Daoy (cell line): ENCODE measurements at regions not wholly inside any gene's neighbourhood (a gene's known extent, or its start where the extent isn't known, plus 50 kb on each side); places are given as distances from the start of the nearest gene placed in this dataset.
"Not testable (repeated sequence)": the region's sequence is repeated elsewhere in the genome, so short reads cannot be mapped to it uniquely, and the experiment has no call there.

ENCODE experiments used
- DNase-seq: peaks from one replicate; pipeline ENCODE4 v3.0.0-alpha.2; 2015; ENCODE audit warnings: low read depth

- no peak for DNase-seq
Measured at GRCh38 chr5:12147513-12147912, 243.3 kb upstream of the CTNND2 start.

- no peak for DNase-seq
Measured at GRCh38 chr5:12141496-12141895, 237.2 kb upstream of the CTNND2 start.

- no peak for DNase-seq
Measured at GRCh38 chr5:12133520-12133919, 229.3 kb upstream of the CTNND2 start.

GRCh38 chr5:12131020-12131419 lies 226.8 kb upstream of the CTNND2 start:
- not testable (repeated sequence) for DNase-seq

GRCh38 chr5:12125895-12126294 lies 221.6 kb upstream of the CTNND2 start:
- DNase-seq: no peak

GRCh38 chr5:12119657-12120056 lies 215.4 kb upstream of the CTNND2 start:
- DNase-seq: no peak

- no peak for DNase-seq
Measured at GRCh38 chr5:12114075-12114474, 209.8 kb upstream of the CTNND2 start.

GRCh38 chr5:12113062-12113461 lies 208.8 kb upstream of the CTNND2 start:
- DNase-seq: no peak

- DNase-seq: no peak
Measured at GRCh38 chr5:12111261-12111660, 207.0 kb upstream of the CTNND2 start.

- DNase-seq: no peak
Measured at GRCh38 chr5:12110629-12111028, 206.4 kb upstream of the CTNND2 start.

- DNase-seq: no peak
Measured at GRCh38 chr5:12109075-12109688, 204.9 kb upstream of the CTNND2 start.

- no peak for DNase-seq
Measured at GRCh38 chr5:12102151-12102550, 197.9 kb upstream of the CTNND2 start.

GRCh38 chr5:12100542-12100941 lies 196.3 kb upstream of the CTNND2 start:
- DNase-seq: no peak

GRCh38 chr5:12099296-12099695 lies 195.1 kb upstream of the CTNND2 start:
- DNase-seq: no peak

- peak; percentile 52 for DNase-seq
Measured at GRCh38 chr5:12095808-12096281, 191.6 kb upstream of the CTNND2 start.

- no peak for DNase-seq
Measured at GRCh38 chr5:12093586-12093985, 189.3 kb upstream of the CTNND2 start.

- DNase-seq: no peak
Measured at GRCh38 chr5:12080761-12081160, 176.5 kb upstream of the CTNND2 start.

- not testable (repeated sequence) for DNase-seq
Measured at GRCh38 chr5:12078286-12078685, 174.0 kb upstream of the CTNND2 start.

- DNase-seq: no peak
Measured at GRCh38 chr5:12073426-12073825, 169.2 kb upstream of the CTNND2 start.

- DNase-seq: no peak
Measured at GRCh38 chr5:12072441-12072840, 168.2 kb upstream of the CTNND2 start.

GRCh38 chr5:12071455-12071854 lies 167.2 kb upstream of the CTNND2 start:
- DNase-seq: no peak

- peak; percentile 32 for DNase-seq
Measured at GRCh38 chr5:12023614-12024241, 119.5 kb upstream of the CTNND2 start.

GRCh38 chr5:12022444-12022843 lies 118.2 kb upstream of the CTNND2 start:
- DNase-seq: no peak

GRCh38 chr5:12019306-12019705 lies 115.1 kb upstream of the CTNND2 start:
- DNase-seq: no peak
